ENCODE measurements at regions not wholly inside any gene's neighbourhood (a gene's known extent, or its start where the extent isn't known, plus 50 kb on each side); places are given as distances from the start of the nearest gene placed in this dataset.

DNA sequence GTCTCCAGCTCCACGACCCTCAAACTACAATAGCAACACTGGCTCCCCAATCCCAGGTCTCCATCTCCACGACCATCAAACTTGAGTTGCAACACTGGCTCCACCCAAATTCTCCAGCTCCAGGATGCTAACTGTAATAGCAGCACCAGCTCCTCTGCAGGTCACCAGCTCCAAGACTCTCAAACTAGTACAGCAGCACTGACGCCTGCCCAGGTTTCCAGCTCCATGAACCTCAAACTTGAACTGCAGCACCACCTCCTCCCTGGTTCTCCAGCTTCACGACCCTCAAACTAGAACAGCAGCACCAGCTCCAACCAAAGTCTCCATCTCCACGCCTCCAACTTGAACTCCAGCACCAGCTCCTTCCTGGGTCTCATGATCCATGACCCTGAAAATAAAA lies 353.8 kb downstream of the PREX1 start:
- Histone ChIP-seq H3K23ac (ENCODE audit: low read length) (no peak overlapping the region), H3K4me3 (ENCODE audit: low read depth, low read length) (no peak overlapping the region), H3K4ac (ENCODE audit: low read depth, low read length) (no peak overlapping the region), H3K4me1 (ENCODE audit: control insufficient read depth in 1 of 2, insufficient read depth in 2 of 2, low read length in 2 of 2) (no peaks in the 10 kb centered on the region), H3K9me3 (ENCODE audit: insufficient read depth, low read depth, low read length) (peaks cover 5% of the 10 kb centered on the region), H3K79me2 (ENCODE audit: control insufficient read depth, insufficient read depth, low read length, poor library complexity) (no peaks in the 10 kb centered on the region), H4K12ac (ENCODE audit: low read depth, low read length) (no peak overlapping the region), H3K27ac (ENCODE audit: low read depth, low read length) (no peak overlapping the region), H2BK5ac (ENCODE audit: low read depth, low read length, poor library complexity) (no peak overlapping the region), H2BK12ac (ENCODE audit: low read length) (no peak overlapping the region), H4K8ac (ENCODE audit: low read depth, low read length) (no peak overlapping the region), H3K4me2 (ENCODE audit: low read length) (no peak overlapping the region), H3K36me3 (ENCODE audit: control insufficient read depth in 1 of 2, insufficient read depth in 2 of 2, low read length in 2 of 2) (no peaks in the 10 kb centered on the region), H3K9ac (ENCODE audit: low read length) (no peak overlapping the region), H3K79me1 (ENCODE audit: low read length) (no peaks in the 10 kb centered on the region), H4K91ac (ENCODE audit: low read depth, low read length) (no peak overlapping the region), H3K27me3 (ENCODE audit: insufficient read depth, low read length) (no peaks in the 10 kb centered on the region), H2AK5ac (ENCODE audit: low read length) (no peak overlapping the region), H3K14ac (ENCODE audit: low read length) (no peak overlapping the region), H3K18ac (ENCODE audit: low read length) (no peak overlapping the region), H2AFZ (ENCODE audit: insufficient read depth, low read length, poor library complexity) (no peak overlapping the region), H2BK120ac (ENCODE audit: insufficient read depth, low read length, poor library complexity) (no peak overlapping the region)
- no peak for DNase-seq
- WGBS (ENCODE audit: extremely low coverage, insufficient coverage, insufficient read length) = no CpG with 5 or more reads among the region's 5 CpGs

DNA sequence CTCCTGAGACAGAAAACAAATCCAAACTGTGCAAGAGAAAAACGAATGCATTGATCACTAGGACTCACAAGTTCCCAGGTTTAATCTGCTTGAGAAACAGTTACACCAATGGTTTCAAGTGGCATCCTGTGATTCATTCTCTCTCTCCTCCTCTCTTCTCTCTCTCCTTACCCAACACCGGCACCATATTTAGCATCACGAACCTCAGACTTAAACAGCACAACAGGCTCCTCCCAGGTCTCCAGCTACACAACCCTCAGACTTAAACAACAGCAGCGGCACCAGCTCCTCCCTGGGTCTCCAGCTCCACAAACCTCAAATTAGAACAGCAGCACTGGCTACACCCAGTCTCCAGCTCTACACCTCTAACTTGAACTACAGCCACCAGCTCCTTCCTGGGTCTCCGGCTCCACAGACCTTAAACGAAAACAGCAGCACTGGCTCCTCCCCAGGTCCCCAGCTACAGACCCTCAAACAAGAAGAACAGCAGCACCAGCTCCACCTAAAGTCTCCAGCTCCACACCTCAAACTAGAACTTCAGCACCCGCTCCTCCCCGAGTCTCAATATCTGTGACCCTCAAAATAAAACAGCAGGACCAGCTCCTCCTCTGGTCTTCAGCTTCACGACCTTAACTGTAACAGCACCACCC lies 355.9 kb downstream of the PREX1 start:
- H3K23ac ChIP-seq (ENCODE audit: low read length) = no peak overlapping the region

DNA sequence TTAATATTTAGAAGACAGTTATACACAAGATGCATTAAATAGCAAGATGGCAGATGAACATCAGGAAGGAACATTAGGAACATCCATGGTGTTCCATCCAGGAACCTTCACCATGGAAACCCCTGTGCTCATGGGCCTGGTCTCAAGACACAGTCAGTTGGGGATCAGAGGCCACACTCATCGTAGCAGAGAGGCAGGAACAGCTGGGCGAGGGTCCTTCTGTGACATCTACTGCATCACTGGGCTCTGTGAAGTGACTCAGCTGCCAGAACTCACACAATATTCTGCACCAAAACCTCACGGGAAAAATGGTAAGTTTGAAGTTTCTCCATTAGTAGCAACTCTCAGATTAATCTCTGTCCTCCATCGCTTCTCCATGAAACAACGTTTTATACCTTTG lies 356.6 kb downstream of the PREX1 start:
- Histone ChIP-seq H2BK5ac (ENCODE audit: low read depth, low read length, poor library complexity) (no peak overlapping the region), H3K27ac (ENCODE audit: low read depth, low read length) (no peak overlapping the region), H4K8ac (ENCODE audit: low read depth, low read length) (no peak overlapping the region), H3K4me3 (ENCODE audit: low read depth, low read length) (no peak overlapping the region), H4K91ac (ENCODE audit: low read depth, low read length) (no peak overlapping the region), H3K79me1 (ENCODE audit: low read length) (no peaks in the 10 kb centered on the region), H3K4me2 (ENCODE audit: low read length) (no peak overlapping the region), H2AK5ac (ENCODE audit: low read length) (no peak overlapping the region), H3K14ac (ENCODE audit: low read length) (no peak overlapping the region), H3K9ac (ENCODE audit: low read length) (no peak overlapping the region), H3K79me2 (ENCODE audit: control insufficient read depth, insufficient read depth, low read length, poor library complexity) (no peaks in the 10 kb centered on the region), H2BK120ac (ENCODE audit: insufficient read depth, low read length, poor library complexity) (no peak overlapping the region), H2AFZ (ENCODE audit: insufficient read depth, low read length, poor library complexity) (no peak overlapping the region), H3K36me3 (ENCODE audit: control insufficient read depth in 1 of 2, insufficient read depth in 2 of 2, low read length in 2 of 2) (no peaks in the 10 kb centered on the region), H3K27me3 (ENCODE audit: insufficient read depth, low read length) (no peaks in the 10 kb centered on the region), H2BK12ac (ENCODE audit: low read length) (no peak overlapping the region), H4K12ac (ENCODE audit: low read depth, low read length) (no peak overlapping the region), H3K4me1 (ENCODE audit: control insufficient read depth in 1 of 2, insufficient read depth in 2 of 2, low read length in 2 of 2) (no peaks in the 10 kb centered on the region), H3K23ac (ENCODE audit: low read length) (no peak overlapping the region), H3K18ac (ENCODE audit: low read length) (no peak overlapping the region), H3K9me3 (ENCODE audit: insufficient read depth, low read depth, low read length) (peaks cover 6% of the 10 kb centered on the region), H3K4ac (ENCODE audit: low read depth, low read length) (no peak overlapping the region)
- DNase-seq = no peak
- no CpG with 5 or more reads among the region's 5 CpGs for WGBS (ENCODE audit: extremely low coverage, insufficient coverage, insufficient read length)

More for the DNA sequence above, 355.9 kb downstream of the PREX1 start:
- no peak overlapping the region for H3K18ac ChIP-seq (ENCODE audit: low read length)
- no peak overlapping the region for H3K4me3 ChIP-seq (ENCODE audit: low read depth, low read length)
- H3K79me2 ChIP-seq (ENCODE audit: control insufficient read depth, insufficient read depth, low read length, poor library complexity) = no peaks in the 10 kb centered on the region
- H3K4me2 ChIP-seq (ENCODE audit: low read length) = no peak overlapping the region
- H4K91ac ChIP-seq (ENCODE audit: low read depth, low read length) = no peak overlapping the region
- H3K36me3 ChIP-seq (ENCODE audit: control insufficient read depth in 1 of 2, insufficient read depth in 2 of 2, low read length in 2 of 2) = no peaks in the 10 kb centered on the region
- H2BK120ac ChIP-seq (ENCODE audit: insufficient read depth, low read length, poor library complexity) = no peak overlapping the region
- peaks cover 6% of the 10 kb centered on the region for H3K9me3 ChIP-seq (ENCODE audit: insufficient read depth, low read depth, low read length)
- no peak overlapping the region for H2BK12ac ChIP-seq (ENCODE audit: low read length)
- no peak for DNase-seq
- no peaks in the 10 kb centered on the region for H3K79me1 ChIP-seq (ENCODE audit: low read length)
- H3K27ac ChIP-seq (ENCODE audit: low read depth, low read length) = no peak overlapping the region
- H3K4me1 ChIP-seq (ENCODE audit: control insufficient read depth in 1 of 2, insufficient read depth in 2 of 2, low read length in 2 of 2) = no peaks in the 10 kb centered on the region
- H4K8ac ChIP-seq (ENCODE audit: low read depth, low read length) = no peak overlapping the region
- H3K27me3 ChIP-seq (ENCODE audit: insufficient read depth, low read length) = no peaks in the 10 kb centered on the region
- no peak overlapping the region for H3K4ac ChIP-seq (ENCODE audit: low read depth, low read length)
- H3K9ac ChIP-seq (ENCODE audit: low read length) = no peak overlapping the region
- no peak overlapping the region for H2AFZ ChIP-seq (ENCODE audit: insufficient read depth, low read length, poor library complexity)
- no peak overlapping the region for H2AK5ac ChIP-seq (ENCODE audit: low read length)
- no peak overlapping the region for H3K14ac ChIP-seq (ENCODE audit: low read length)
- no peak overlapping the region for H2BK5ac ChIP-seq (ENCODE audit: low read depth, low read length, poor library complexity)
- H4K12ac ChIP-seq (ENCODE audit: low read depth, low read length) = no peak overlapping the region
- whole genome bisulfite sequencing (ENCODE audit: extremely low coverage, insufficient coverage, insufficient read length) = no CpG with 5 or more reads among the region's 9 CpGs

DNA sequence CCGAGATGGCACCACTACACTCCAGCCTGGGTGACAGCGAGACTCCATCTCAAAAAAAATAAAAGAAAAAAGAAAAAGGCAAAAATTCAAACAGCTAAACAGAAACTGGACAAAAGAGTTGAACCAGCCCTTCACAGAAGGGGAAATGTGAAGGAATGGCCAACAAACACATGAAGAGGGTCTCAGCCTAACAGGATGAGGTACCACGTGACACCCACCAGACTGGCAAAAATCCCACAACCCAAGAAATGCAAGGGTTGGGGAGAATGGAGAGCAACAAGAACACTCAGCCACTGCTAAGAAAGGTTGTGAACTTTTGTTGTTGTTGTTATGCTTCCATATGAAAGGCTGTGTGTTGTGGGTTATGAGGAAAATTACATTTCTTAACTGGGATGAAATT lies 357.7 kb downstream of the PREX1 start:
- Histone ChIP-seq H3K27ac (ENCODE audit: low read depth, low read length) (no peak overlapping the region), H3K14ac (ENCODE audit: low read length) (no peak overlapping the region), H2AK5ac (ENCODE audit: low read length) (no peak overlapping the region), H2BK12ac (ENCODE audit: low read length) (no peak overlapping the region), H3K9ac (ENCODE audit: low read length) (no peak overlapping the region), H4K91ac (ENCODE audit: low read depth, low read length) (no peak overlapping the region), H3K23ac (ENCODE audit: low read length) (no peak overlapping the region), H2AFZ (ENCODE audit: insufficient read depth, low read length, poor library complexity) (no peak overlapping the region), H3K79me1 (ENCODE audit: low read length) (no peaks in the 10 kb centered on the region), H3K4ac (ENCODE audit: low read depth, low read length) (no peak overlapping the region), H2BK120ac (ENCODE audit: insufficient read depth, low read length, poor library complexity) (no peak overlapping the region), H4K8ac (ENCODE audit: low read depth, low read length) (no peak overlapping the region), H3K36me3 (ENCODE audit: control insufficient read depth in 1 of 2, insufficient read depth in 2 of 2, low read length in 2 of 2) (no peaks in the 10 kb centered on the region), H3K79me2 (ENCODE audit: control insufficient read depth, insufficient read depth, low read length, poor library complexity) (no peaks in the 10 kb centered on the region), H3K4me3 (ENCODE audit: low read depth, low read length) (no peak overlapping the region), H3K9me3 (ENCODE audit: insufficient read depth, low read depth, low read length) (peaks cover 5% of the 10 kb centered on the region), H2BK5ac (ENCODE audit: low read depth, low read length, poor library complexity) (no peak overlapping the region), H4K12ac (ENCODE audit: low read depth, low read length) (no peak overlapping the region), H3K18ac (ENCODE audit: low read length) (no peak overlapping the region), H3K27me3 (ENCODE audit: insufficient read depth, low read length) (no peaks in the 10 kb centered on the region), H3K4me2 (ENCODE audit: low read length) (no peak overlapping the region), H3K4me1 (ENCODE audit: control insufficient read depth in 1 of 2, insufficient read depth in 2 of 2, low read length in 2 of 2) (no peaks in the 10 kb centered on the region)
- no peak for DNase-seq
- whole genome bisulfite sequencing (ENCODE audit: extremely low coverage, insufficient coverage, insufficient read length) = no CpG with 5 or more reads among the region's 3 CpGs
